Transverse colon (tissue), 4 donors: ENCODE measurements at regions not wholly inside any gene's neighbourhood (a gene's known extent, or its start where the extent isn't known, plus 50 kb on each side); places are given as distances from the start of the nearest gene placed in this dataset.

ENCODE experiments used
- EP300 ChIP-seq: sonication (generic); formaldehyde crosslinking; IDR thresholded peaks from one replicate; pipeline ENCODE4 v1.6.1; 2017; ENCODE audit warnings: antibody characterized with exemption, low read depth
- POLR2A ChIP-seq: fragments of 450-650 bp; IDR thresholded peaks from one replicate; pipeline ENCODE4 v1.6.1; 2016; ENCODE audit warnings: antibody characterized with exemption, mild to moderate bottlenecking, moderate library complexity
- POLR2AphosphoS5 ChIP-seq, 3 donors: sonication (generic); formaldehyde crosslinking; IDR thresholded peaks; one replicate each; pipeline ENCODE4 v1.6.1; 2016; ENCODE audit warnings: antibody characterized with exemption in 3 of 3
- TF ChIP-seq, protein P1 (sequence below), 5 experiments: fragments of 200-600 bp in 3 of 5; fragments of 450-650 bp in 2 of 5; sonication (generic) in 3 of 5; IDR thresholded peaks; 1 replicate in 2 of 5; 2 replicates in 3 of 5; pipeline ENCODE4 v1.5.1; 2016 to 2017; ENCODE audit warnings: antibody characterized with exemption in 5 of 5, inconsistent platforms in 3 of 5, mild to moderate bottlenecking in 2 of 5, moderate library complexity in 1 of 5

GRCh38 chr21:38183961-38184360, 72.8 kb upstream of the KCNJ15 start:
- TF ChIP-seq, protein P1, sequence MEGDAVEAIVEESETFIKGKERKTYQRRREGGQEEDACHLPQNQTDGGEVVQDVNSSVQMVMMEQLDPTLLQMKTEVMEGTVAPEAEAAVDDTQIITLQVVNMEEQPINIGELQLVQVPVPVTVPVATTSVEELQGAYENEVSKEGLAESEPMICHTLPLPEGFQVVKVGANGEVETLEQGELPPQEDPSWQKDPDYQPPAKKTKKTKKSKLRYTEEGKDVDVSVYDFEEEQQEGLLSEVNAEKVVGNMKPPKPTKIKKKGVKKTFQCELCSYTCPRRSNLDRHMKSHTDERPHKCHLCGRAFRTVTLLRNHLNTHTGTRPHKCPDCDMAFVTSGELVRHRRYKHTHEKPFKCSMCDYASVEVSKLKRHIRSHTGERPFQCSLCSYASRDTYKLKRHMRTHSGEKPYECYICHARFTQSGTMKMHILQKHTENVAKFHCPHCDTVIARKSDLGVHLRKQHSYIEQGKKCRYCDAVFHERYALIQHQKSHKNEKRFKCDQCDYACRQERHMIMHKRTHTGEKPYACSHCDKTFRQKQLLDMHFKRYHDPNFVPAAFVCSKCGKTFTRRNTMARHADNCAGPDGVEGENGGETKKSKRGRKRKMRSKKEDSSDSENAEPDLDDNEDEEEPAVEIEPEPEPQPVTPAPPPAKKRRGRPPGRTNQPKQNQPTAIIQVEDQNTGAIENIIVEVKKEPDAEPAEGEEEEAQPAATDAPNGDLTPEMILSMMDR (IDR thresholded peaks at IDR 0.05), result no peak
- TF ChIP-seq POLR2AphosphoS5 (IDR thresholded peaks at IDR 0.05) (no peak), EP300 (no peak), POLR2A (no peak)
